ENCODE measurements at regions not wholly inside any gene's neighbourhood (a gene's known extent, or its start where the extent isn't known, plus 50 kb on each side); places are given as distances from the start of the nearest gene placed in this dataset.

DNA sequence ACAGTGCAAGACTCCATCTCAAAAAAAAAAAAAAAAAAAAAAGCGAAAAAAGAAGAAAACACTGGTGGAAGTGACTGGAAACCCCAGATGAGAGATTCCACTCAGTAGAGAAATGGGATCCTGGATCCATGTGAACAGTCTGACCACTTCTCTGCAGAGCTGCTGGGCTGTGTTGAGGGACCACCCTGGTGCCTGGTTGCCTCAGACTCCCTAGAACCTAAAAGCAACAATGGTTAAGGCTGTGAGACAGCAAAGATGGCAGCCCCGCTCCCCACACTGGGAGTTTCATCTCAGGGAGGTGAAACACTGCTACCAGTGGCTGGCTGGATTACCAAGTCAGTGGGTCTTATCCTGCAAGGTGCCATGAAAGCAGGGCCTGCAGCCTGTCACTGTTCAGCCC is 152.8 kb upstream of the ARSJ start (continued):
- TF ChIP-seq PHF8 (conservative IDR thresholded peaks at IDR 0.05; ENCODE audit: low read depth, low read length) = no peak
- no peak for TF ChIP-seq POLR2AphosphoS5 (IDR thresholded peaks at IDR 0.05; ENCODE audit: low read depth, low read length)
- TF ChIP-seq TAF7 (optimal IDR thresholded peaks at IDR 0.05; ENCODE audit: borderline replicate concordance, low read depth, low read length) = no peak
- no peak for TF ChIP-seq ASH2L (IDR thresholded peaks at IDR 0.05; ENCODE audit: low read length)

Measured in H1 (cell line).